H7 (cell line): ENCODE measurements at regions not wholly inside any gene's neighbourhood (a gene's known extent, or its start where the extent isn't known, plus 50 kb on each side); places are given as distances from the start of the nearest gene placed in this dataset.

ENCODE experiments used
- DNase-seq: peaks from one replicate; pipeline ENCODE4 v3.0.0; 2012
- H3K27me3 ChIP-seq: 2 replicates; pipeline ENCODE4 v1.6.0; 2011; ENCODE audit warnings: mild to moderate bottlenecking, low read length; ENCODE audit not compliant: control insufficient read depth, insufficient read depth
- H3K36me3 ChIP-seq: replicated peaks from 2 replicates; pipeline ENCODE4 v1.5.1; 2011; ENCODE audit warnings: low read length; ENCODE audit not compliant: control insufficient read depth, insufficient read depth
- H3K4me3 ChIP-seq: 2 replicates; pipeline ENCODE4 v1.5.1; 2011; ENCODE audit warnings: low read depth, mild to moderate bottlenecking, control low read depth, low read length, moderate library complexity; ENCODE audit not compliant: insufficient read depth

GRCh38 chr17:34201767-34202166, 53.3 kb upstream of the CCL2 start:
- H3K4me3 ChIP-seq, result no peak overlapping the region
- H3K36me3 ChIP-seq, result no peaks in the 10 kb centered on the region
- H3K27me3 ChIP-seq, result peaks cover 1% of the 10 kb centered on the region; the same call in 1 of the 2 replicates
- no peak for DNase-seq

- DNase-seq, result no peak
- H3K36me3 ChIP-seq, result no peaks in the 10 kb centered on the region
- no peak overlapping the region for H3K4me3 ChIP-seq
- peaks cover under 1% of the 10 kb centered on the region; the same call in 1 of the 2 replicates for H3K27me3 ChIP-seq
These were observed 52.0 kb upstream of the CCL2 start for GRCh38 chr17:34203018-34203638.

- Histone ChIP-seq H3K27me3 (no peaks in the 10 kb centered on the region), H3K4me3 (no peak overlapping the region), H3K36me3 (no peaks in the 10 kb centered on the region)
- no peak for DNase-seq
These were observed 50.7 kb upstream of the CCL2 start for GRCh38 chr17:34204402-34204801.
